HG02642 (cell line): ENCODE measurements at regions not wholly inside any gene's neighbourhood (a gene's known extent, or its start where the extent isn't known, plus 50 kb on each side); places are given as distances from the start of the nearest gene placed in this dataset.
"Not testable (repeated sequence)": the region's sequence is repeated elsewhere in the genome, so short reads cannot be mapped to it uniquely, and the experiment has no call there.

ENCODE experiments used
- ATAC-seq: cut with Tn5 transposase; IDR thresholded peaks from one replicate; pipeline ENCODE4 v1.9.1; 2021; ENCODE audit warnings: mild to moderate bottlenecking; ENCODE audit not compliant: unreplicated experiment, poor library complexity

DNA sequence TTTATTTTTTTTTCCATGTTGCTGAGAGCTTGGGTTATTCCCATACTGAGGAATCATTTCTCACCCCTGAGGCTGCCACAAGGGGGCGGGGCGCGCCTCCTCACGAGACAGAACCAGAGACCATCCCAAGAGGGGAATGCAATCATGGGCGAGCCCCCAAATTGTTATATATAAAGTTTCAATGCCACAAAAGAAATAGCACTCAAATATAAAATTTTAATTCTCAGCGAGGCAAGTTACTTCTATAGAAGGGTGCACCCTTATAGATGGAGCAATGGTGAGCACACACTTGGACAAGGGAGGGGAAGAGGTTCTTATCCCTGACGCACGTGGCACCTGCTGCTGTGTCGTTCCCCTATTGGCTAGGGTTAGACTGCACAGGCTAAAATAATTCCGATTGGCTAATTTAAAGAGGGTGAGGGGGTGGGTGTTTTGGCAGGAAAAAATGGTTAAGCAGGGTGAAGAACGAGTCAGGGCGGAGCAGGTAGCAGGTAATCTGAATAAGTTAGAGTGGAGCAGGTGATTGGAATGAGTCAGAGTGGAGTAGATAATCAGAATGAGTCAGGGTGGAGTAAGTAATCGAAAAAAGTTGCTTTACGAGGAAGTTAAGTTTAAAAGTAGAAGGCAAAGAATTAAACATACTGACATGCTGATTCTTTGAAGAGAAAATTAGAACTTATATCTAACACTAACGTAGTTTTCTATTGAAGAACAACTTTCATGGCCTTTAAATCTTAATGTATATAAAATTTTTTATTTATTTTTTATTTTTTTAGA, 177.5 kb downstream of the MTCL1 start:
- no peak for ATAC-seq

DNA sequence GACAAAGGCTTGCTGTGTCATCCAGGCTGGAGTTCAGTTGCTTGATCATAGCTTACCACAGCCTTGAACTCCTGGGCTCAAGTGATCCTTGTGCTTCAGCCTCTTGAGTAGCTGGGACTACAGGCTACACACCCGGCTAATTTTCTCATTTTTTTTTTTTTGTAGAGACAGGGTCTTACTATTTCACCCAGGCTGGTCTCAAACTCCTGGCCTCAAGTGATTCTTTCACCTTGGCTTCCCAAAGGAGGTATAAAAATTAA, 178.0 kb downstream of the MTCL1 start:
- ATAC-seq, result no peak

- ATAC-seq, result not testable (repeated sequence)
Measured at GRCh38 chr18:8887877-8888276, 182.5 kb downstream of the MTCL1 start.

DNA sequence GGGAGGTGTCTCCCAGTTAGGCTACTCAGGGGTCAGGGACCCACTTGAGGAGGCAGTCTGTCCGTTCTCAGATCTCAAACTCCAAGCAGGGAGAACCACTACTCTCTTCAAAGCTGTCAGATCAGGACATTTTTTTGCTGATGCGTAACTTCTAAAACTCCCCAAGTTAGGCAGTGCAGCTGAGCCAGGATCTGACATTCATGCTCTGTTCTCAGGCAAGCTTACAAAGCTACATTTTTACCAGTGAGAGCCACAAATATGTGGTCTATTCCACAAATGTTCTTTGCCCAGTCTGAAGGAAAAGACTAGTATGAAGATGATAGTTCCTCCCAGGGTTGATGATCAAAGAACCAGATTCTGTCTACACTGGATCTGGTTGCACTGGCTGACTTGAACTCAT, 184.1 kb downstream of the MTCL1 start:
- no peak for ATAC-seq

GRCh38 chr18:8890503-8890902, 185.1 kb downstream of the MTCL1 start:
- not testable (repeated sequence) for ATAC-seq

DNA sequence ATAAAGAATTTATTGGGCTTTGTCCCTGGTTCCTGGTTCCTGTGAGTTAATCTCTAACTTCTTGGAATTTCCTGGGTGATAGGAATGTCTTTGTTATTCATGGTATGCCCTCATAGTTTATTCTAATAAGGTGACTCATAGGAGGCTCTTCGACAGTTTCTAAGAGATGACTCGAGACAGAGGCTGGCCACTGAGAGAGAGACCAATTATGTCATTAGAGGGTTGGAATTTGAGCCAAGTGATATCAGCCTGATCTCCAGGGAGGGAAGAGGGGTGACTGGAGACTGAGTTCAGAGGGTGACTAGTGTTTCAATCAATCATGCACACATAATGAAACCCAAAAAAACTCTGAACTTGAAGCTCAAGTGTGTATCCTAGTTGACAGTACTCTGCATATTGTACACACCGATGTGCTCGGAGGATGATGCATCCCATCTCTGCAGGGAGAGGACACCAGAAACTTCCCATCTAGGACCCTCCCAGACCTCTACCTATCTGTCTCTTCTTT, 185.7 kb downstream of the MTCL1 start:
- no peak for ATAC-seq

GRCh38 chr18:8893221-8893620, 187.9 kb downstream of the MTCL1 start:
- no peak for ATAC-seq

- ATAC-seq, result no peak
Measured at GRCh38 chr18:8893628-8894231, 188.4 kb downstream of the MTCL1 start.

- ATAC-seq, result no peak
Measured at GRCh38 chr18:8894823-8895222, 189.5 kb downstream of the MTCL1 start.

DNA sequence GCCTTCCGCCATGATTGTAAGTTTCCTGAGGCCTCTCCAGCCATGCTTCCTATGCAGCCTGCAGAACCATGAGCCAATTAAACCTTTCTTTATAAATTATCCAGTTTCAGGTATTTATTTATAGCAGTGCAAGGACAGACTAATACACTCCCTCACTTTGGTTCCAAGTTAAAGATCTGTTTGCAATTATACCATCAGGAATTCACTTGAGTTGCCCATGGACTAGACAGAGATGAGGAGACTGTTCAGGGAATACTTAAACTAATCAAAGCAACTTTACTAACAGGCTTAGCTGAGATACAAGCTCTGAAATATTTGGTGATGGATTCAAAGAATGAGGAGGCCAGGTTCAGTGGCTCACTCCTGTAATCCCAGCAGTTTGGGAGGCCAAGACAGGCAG, 190.0 kb downstream of the MTCL1 start:
- ATAC-seq, result no peak

DNA sequence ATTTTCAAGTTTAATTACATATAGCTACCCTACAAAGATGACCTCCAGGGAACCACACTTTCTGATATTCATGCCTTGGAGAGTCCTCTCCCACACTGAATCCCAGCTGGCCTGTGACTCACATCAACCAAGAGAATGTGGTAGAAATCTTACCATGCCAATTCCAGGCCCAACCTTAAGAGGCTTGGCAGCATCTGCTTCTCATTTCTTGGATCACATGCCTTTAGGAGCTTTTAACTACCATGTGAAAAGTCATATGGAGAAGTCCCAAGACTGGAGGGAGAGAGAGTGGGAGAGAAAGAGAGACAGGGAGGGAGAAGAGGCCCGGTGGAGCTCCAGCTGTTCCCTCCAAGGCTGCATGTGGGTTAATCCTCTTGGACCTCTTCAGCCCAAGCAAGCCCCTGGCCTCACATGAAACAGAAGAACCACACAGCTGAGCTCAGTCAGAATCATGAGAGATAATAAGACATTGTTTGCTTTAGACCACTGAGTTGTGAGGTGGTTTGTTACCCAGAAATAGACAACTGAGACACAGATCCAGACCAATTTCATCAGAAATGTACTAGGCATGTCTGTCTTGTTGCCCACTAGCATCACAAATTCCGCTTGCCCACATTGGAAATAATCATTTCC, 190.7 kb downstream of the MTCL1 start:
- ATAC-seq, result no peak

DNA sequence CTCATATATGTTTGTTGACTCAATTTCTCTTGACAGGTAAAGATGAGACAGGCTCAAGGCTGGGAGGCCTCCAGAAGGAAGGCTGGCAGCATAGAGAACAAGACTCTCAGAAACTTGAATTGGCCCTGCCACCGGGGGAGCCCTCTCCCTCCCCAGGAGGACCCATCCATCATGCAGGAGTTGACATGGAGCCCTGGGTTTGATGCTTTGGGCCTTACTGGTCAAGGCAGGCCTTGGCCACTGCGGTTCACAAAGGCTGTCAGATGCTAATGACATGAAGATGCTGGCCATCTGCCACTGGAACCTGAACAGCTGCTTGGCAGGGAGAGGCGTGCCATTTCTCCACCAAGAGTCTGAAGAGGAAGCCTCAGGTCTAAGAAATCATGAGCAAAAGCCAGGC, 193.6 kb downstream of the MTCL1 start:
- no peak for ATAC-seq

GRCh38 chr18:8900552-8900951, 195.2 kb downstream of the MTCL1 start:
- no peak for ATAC-seq

DNA sequence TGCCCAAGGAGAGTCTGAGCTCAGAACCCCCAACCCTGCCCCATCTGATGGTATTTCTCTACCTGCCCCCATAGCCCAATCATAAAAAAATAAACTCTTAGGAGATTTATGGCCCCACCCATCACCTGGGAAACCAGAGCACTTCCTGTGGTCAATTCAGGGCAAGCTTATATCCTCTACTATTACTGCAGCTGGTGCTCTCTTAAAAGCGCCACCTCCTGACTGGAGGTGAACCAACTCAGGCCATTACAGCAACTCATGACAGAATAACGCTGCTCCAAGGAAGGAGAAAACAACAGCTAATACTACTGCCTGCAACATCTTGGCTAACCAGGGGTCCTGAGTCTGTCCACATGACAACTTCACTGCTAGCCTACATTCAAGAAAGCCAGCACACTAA, 195.7 kb downstream of the MTCL1 start:
- no peak for ATAC-seq

GRCh38 chr18:8904316-8904715, 198.2 kb upstream of the NDUFV2 start:
- no peak for ATAC-seq

GRCh38 chr18:8908792-8909510, 193.5 kb upstream of the NDUFV2 start:
- ATAC-seq, result no peak

GRCh38 chr18:8910186-8910822, 192.2 kb upstream of the NDUFV2 start:
- ATAC-seq, result no peak

DNA sequence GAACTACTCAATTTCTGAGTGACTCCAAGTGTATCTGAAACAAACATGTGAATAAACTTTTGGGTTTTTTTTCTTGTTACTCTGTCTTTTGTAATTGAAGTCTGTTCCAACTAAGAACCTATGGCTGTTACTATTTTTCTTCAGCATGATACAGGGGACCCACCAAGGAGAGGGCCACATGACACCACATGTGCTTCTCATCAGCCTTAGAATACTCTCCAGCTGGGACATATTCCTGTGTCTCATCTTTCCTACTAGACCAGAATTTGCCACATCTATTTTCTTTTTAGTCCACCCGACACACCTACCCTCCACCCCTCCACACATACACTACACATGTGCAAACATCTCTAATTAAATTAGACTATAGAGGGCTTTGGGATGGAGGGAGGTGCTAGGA, 191.7 kb upstream of the NDUFV2 start:
- ATAC-seq, result no peak

DNA sequence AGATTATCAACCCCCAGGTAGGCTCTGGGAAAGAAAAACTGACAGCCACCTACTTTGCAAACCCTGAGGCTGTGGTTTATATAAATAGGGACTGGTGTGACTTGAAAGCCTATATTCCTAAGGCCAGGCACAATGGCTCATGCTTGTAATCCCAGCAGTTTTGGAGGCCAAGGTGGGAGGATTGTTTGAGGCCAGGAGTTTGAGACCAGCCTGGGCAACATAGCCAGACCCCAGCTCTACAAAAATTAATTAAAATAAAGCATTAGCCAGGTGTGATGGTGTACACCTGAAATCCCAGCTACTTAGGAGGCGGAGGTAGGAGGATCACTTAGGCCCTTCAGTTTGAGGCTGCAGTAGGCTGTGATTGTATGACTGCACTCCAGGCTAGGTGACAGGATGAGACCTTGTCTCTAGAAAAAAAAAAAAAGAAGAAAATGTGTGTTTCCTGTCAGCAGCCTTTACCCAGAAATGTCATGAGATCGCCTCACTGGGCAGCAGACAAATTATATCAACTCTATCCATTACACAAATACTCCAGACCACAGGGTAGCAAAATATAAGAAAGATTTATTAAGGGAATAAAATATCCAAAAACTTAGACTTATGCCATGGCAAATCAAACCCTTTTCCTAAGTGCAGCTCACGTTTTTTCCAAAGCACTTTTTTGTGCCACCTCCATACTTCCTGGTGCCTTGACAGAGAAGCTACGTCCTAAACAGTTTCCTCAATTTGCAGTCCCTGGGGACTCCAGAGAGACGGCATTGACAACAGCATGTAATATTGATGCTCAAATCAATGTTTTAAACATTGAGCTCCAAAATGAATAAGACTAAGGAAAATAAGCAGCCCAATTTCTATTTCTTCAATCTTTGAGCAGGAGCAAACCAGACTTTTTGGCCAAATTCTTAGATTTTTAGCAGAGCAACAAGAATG, 190.8 kb upstream of the NDUFV2 start:
- no peak for ATAC-seq
